T-cell (primary cell): ENCODE measurements at regions not wholly inside any gene's neighbourhood (a gene's known extent, or its start where the extent isn't known, plus 50 kb on each side); places are given as distances from the start of the nearest gene placed in this dataset.

ENCODE experiments used
- ATAC-seq, 4 experiments: fragments of 200-7000 bp in 3 of 4; fragments of 150-1000 bp in 1 of 4; cut with Tn5 transposase; replicated peaks in 1 of 4; 1 replicate in 3 of 4; 2 replicates in 1 of 4; pipeline ENCODE4 v1.10.0; 2021; ENCODE audit warnings: moderate library complexity in 3 of 4, mild to moderate bottlenecking in 2 of 4, moderate number of reproducible peaks in 1 of 4
- CTCF ChIA-PET, 2 donors: fragments of 300-600 bp; sonication (Branson Sonifier 250); formaldehyde crosslinking; loops; one replicate each; lab custom pipeline; 2022; ENCODE audit warnings: antibody characterized with exemption in 2 of 2; lab: Charles Lee
- POLR2A ChIA-PET, 2 donors: fragments of 300-600 bp; sonication (Branson Sonifier 250); formaldehyde crosslinking; loops; one replicate each; lab custom pipeline; 2022; ENCODE audit warnings: antibody characterized with exemption in 2 of 2; lab: Charles Lee
- DNase-seq, 35 experiments: peaks; one replicate each; pipeline versions ENCODE4 v3.0.0 to v3.0.0-alpha.2; 2013 to 2023
- H3K27ac ChIP-seq: one replicate; pipeline ENCODE4 v1.5.1; 2013; ENCODE audit warnings: low read length
- H3K27me3 ChIP-seq, 2 experiments: replicated peaks in 1 of 2; 1 replicate in 1 of 2; 2 replicates in 1 of 2; pipeline versions ENCODE4 v1.6.1 to v1.7.0; 2013; ENCODE audit warnings: low read length in 1 of 2, mixed read lengths in 1 of 2; ENCODE audit not compliant: control insufficient read depth in 2 of 2, insufficient read depth in 2 of 2; ENCODE audit errors: extremely low read depth in 1 of 2
- H3K36me3 ChIP-seq, 2 donors: 1 replicate in 1 of 2; 2 replicates in 1 of 2; pipeline versions ENCODE4 v1.6.1 to v1.7.0; 2013; ENCODE audit warnings: low read length in 1 of 2; ENCODE audit not compliant: control insufficient read depth in 2 of 2, insufficient read depth in 1 of 2; ENCODE audit errors: extremely low read depth in 1 of 2
- H3K4me1 ChIP-seq, 2 experiments: 1 replicate in 1 of 2; 2 replicates in 1 of 2; pipeline versions ENCODE4 v1.6.1 to v1.7.0; 2013; ENCODE audit warnings: low read length in 2 of 2, mixed read lengths in 1 of 2; ENCODE audit not compliant: insufficient read depth in 2 of 2, control insufficient read depth in 1 of 2; ENCODE audit errors: extremely low read depth in 1 of 2
- H3K4me3 ChIP-seq, 2 donors: 1 replicate in 1 of 2; 2 replicates in 1 of 2; pipeline versions ENCODE4 v1.5.1 to v1.7.0; 2013; ENCODE audit warnings: mild to moderate bottlenecking in 2 of 2, low read length in 1 of 2, moderate library complexity in 1 of 2; ENCODE audit not compliant: control insufficient read depth in 1 of 2; ENCODE audit errors: extremely low read depth in 1 of 2
- H3K9me3 ChIP-seq: 2 replicates; pipeline ENCODE4 v1.7.0; 2013
- H3K27ac Mint-ChIP-seq, 2 donors: one replicate each; pipeline ENCODE4 v1.8.0; 2020 to 2021; ENCODE audit warnings: mild to moderate bottlenecking in 2 of 2, mixed read lengths in 2 of 2
- H3K27me3 Mint-ChIP-seq, 2 donors: one replicate each; pipeline ENCODE4 v1.8.0; 2021 to 2022; ENCODE audit warnings: mixed read lengths in 2 of 2
- H3K36me3 Mint-ChIP-seq: one replicate; pipeline ENCODE4 v1.8.0; 2021; ENCODE audit warnings: mixed read lengths
- H3K4me1 Mint-ChIP-seq, 3 donors: one replicate each; pipeline ENCODE4 v1.8.0; 2020 to 2022; ENCODE audit warnings: mixed read lengths in 3 of 3, mild to moderate bottlenecking in 1 of 3
- H3K4me3 Mint-ChIP-seq, 3 donors: one replicate each; pipeline ENCODE4 v1.8.0; 2020 to 2022; ENCODE audit warnings: mild to moderate bottlenecking in 3 of 3, mixed read lengths in 3 of 3, moderate library complexity in 3 of 3
- H3K9me3 Mint-ChIP-seq, 3 donors: one replicate each; pipeline ENCODE4 v1.8.0; 2020 to 2022; ENCODE audit warnings: mixed read lengths in 3 of 3
- WGBS: methylation state at CpG from one replicate; pipeline ENCODE4 v1.1.5; 2013; ENCODE audit warnings: missing lambda C conversion rate; ENCODE audit not compliant: insufficient coverage; 5-methylcytosine and 5-hydroxymethylcytosine counted together

- Mint-ChIP-seq H3K27ac (no peak overlapping the region), H3K27me3 (peaks cover 4 to 7% of the 10 kb centered on the region in 2 donors), H3K9me3 (no peaks in the 10 kb centered on the region), H3K4me3 (no peak overlapping the region), H3K36me3 (no peaks in the 10 kb centered on the region), H3K4me1 (no peaks in the 10 kb centered on the region)
- H3K4me1 ChIP-seq: no peaks in the 10 kb centered on the region
- no peaks in the 10 kb centered on the region for H3K36me3 ChIP-seq
- H3K9me3 ChIP-seq: no peaks in the 10 kb centered on the region
- WGBS: 90% methylated on average over 2 of the region's 6 CpGs
- no peak overlapping the region for H3K27ac ChIP-seq
- no peak overlapping the region for H3K4me3 ChIP-seq
- ChIA-PET CTCF (no interaction called here), POLR2A (no interaction called here)
- no peaks in the 10 kb centered on the region for H3K27me3 ChIP-seq
- DNase-seq (no peak), ATAC-seq (no peak)
Observed at GRCh38 chr2:118565301-118565700, 282.1 kb downstream of the EN1 start.

GRCh38 chr2:118562144-118562543 lies 285.3 kb downstream of the EN1 start:
- POLR2A ChIA-PET: no interaction called here
- Histone ChIP-seq H3K27ac (no peak overlapping the region), H3K27me3 (no peaks in the 10 kb centered on the region), H3K4me3 (no peak overlapping the region), H3K36me3 (no peaks in the 10 kb centered on the region), H3K4me1 (no peaks in the 10 kb centered on the region), H3K9me3 (no peaks in the 10 kb centered on the region)
- Mint-ChIP-seq H3K36me3 (no peaks in the 10 kb centered on the region), H3K4me1 (no peaks in the 10 kb centered on the region), H3K9me3 (no peaks in the 10 kb centered on the region), H3K27me3 (peaks cover 8 to 11% of the 10 kb centered on the region in 2 donors), H3K27ac (no peak overlapping the region), H3K4me3 (no peak overlapping the region)
- WGBS: 83% methylated on average over 3 of the region's 5 CpGs
- ATAC-seq: no peak
- DNase-seq: no peak
- CTCF ChIA-PET: no interaction called here

- DNase-seq (no peak), ATAC-seq (no peak)
- Mint-ChIP-seq H3K9me3 (peaks cover 0 to 3% (median 3%) of the 10 kb centered on the region in 3 donors), H3K4me3 (no peak overlapping the region), H3K4me1 (no peaks in the 10 kb centered on the region), H3K27me3 (peaks cover 4 to 6% of the 10 kb centered on the region in 2 donors), H3K27ac (no peak overlapping the region), H3K36me3 (no peaks in the 10 kb centered on the region)
- Histone ChIP-seq H3K27me3 (no peaks in the 10 kb centered on the region), H3K36me3 (no peaks in the 10 kb centered on the region), H3K4me1 (no peaks in the 10 kb centered on the region), H3K4me3 (no peak overlapping the region), H3K9me3 (no peaks in the 10 kb centered on the region), H3K27ac (no peak overlapping the region)
- ChIA-PET POLR2A (no interaction called here), CTCF (no interaction called here)
- WGBS: no CpG with 5 or more reads among the region's 1 CpG
Observed at GRCh38 chr2:118558846-118559245, 288.6 kb downstream of the EN1 start.

- WGBS: 75% methylated on average over 2 of the region's 9 CpGs
- Mint-ChIP-seq H3K27ac (no peak overlapping the region), H3K4me1 (no peaks in the 10 kb centered on the region), H3K27me3 (peaks cover 4 to 6% of the 10 kb centered on the region in 2 donors), H3K36me3 (no peaks in the 10 kb centered on the region), H3K9me3 (peaks cover 3% of the 10 kb centered on the region in 3 donors), H3K4me3 (no peak overlapping the region)
- Histone ChIP-seq H3K4me1 (no peaks in the 10 kb centered on the region), H3K36me3 (no peaks in the 10 kb centered on the region), H3K4me3 (no peak overlapping the region), H3K27me3 (no peaks in the 10 kb centered on the region), H3K9me3 (no peaks in the 10 kb centered on the region), H3K27ac (no peak overlapping the region)
- DNase-seq (no peak), ATAC-seq (no peak)
- CTCF ChIA-PET: no interaction called here
- POLR2A ChIA-PET: no interaction called here
Observed at GRCh38 chr2:118557791-118558190, 289.7 kb downstream of the EN1 start.

- Mint-ChIP-seq H3K4me3 (no peak overlapping the region), H3K9me3 (peaks cover 3% of the 10 kb centered on the region in 3 donors), H3K27ac (no peak overlapping the region), H3K36me3 (no peaks in the 10 kb centered on the region), H3K27me3 (peaks cover 4 to 6% of the 10 kb centered on the region in 2 donors), H3K4me1 (no peaks in the 10 kb centered on the region)
- no peak overlapping the region for H3K4me3 ChIP-seq
- H3K27ac ChIP-seq: no peak overlapping the region
- no peaks in the 10 kb centered on the region for H3K36me3 ChIP-seq
- H3K4me1 ChIP-seq: no peaks in the 10 kb centered on the region
- DNase-seq: no peak
- no peaks in the 10 kb centered on the region for H3K27me3 ChIP-seq
- WGBS: 90% methylated on average over 5 of the region's 5 CpGs
- H3K9me3 ChIP-seq: no peaks in the 10 kb centered on the region
- CTCF ChIA-PET: no interaction called here
- ATAC-seq: no peak
- POLR2A ChIA-PET: no interaction called here
Observed at GRCh38 chr2:118557016-118557415, 290.4 kb downstream of the EN1 start.

- no peaks in the 10 kb centered on the region for H3K36me3 ChIP-seq
- H3K9me3 Mint-ChIP-seq: peaks cover 3% of the 10 kb centered on the region in 3 donors
- ATAC-seq: no peak
- H3K27me3 Mint-ChIP-seq: peaks cover 3 to 4% of the 10 kb centered on the region in 2 donors
- 100% methylated on average over 1 of the region's 4 CpGs for WGBS
- no peaks in the 10 kb centered on the region for H3K4me1 ChIP-seq
- no peak overlapping the region for H3K27ac Mint-ChIP-seq
- DNase-seq: no peak
- H3K27ac ChIP-seq: no peak overlapping the region
- no peaks in the 10 kb centered on the region for H3K36me3 Mint-ChIP-seq
- CTCF ChIA-PET: no interaction called here
- peaks cover 0 to 3% of the 10 kb centered on the region in 2 experiments for H3K27me3 ChIP-seq
- no peak overlapping the region for H3K4me3 Mint-ChIP-seq
- H3K9me3 ChIP-seq: no peaks in the 10 kb centered on the region
- H3K4me1 Mint-ChIP-seq: no peaks in the 10 kb centered on the region
- POLR2A ChIA-PET: no interaction called here
- no peak overlapping the region for H3K4me3 ChIP-seq
Observed at GRCh38 chr2:118554616-118555015, 292.8 kb downstream of the EN1 start.

GRCh38 chr2:118549503-118549902 lies 297.9 kb downstream of the EN1 start:
- no peak overlapping the region for H3K27ac Mint-ChIP-seq
- Histone ChIP-seq H3K4me1 (no peaks in the 10 kb centered on the region), H3K27me3 (peaks cover 0 to 3% of the 10 kb centered on the region in 2 experiments), H3K4me3 (no peak overlapping the region), H3K36me3 (no peaks in the 10 kb centered on the region), H3K9me3 (no peaks in the 10 kb centered on the region), H3K27ac (no peak overlapping the region)
- H3K36me3 Mint-ChIP-seq: no peaks in the 10 kb centered on the region
- no peak overlapping the region for H3K4me3 Mint-ChIP-seq
- CTCF ChIA-PET: no interaction called here
- no peaks in the 10 kb centered on the region for H3K4me1 Mint-ChIP-seq
- peaks cover 4 to 8% of the 10 kb centered on the region in 2 donors for H3K27me3 Mint-ChIP-seq
- DNase-seq (no peak), ATAC-seq (no peak)
- WGBS: no CpG with 5 or more reads among the region's 1 CpG
- peaks cover 0 to 3% (median 0%) of the 10 kb centered on the region in 3 donors for H3K9me3 Mint-ChIP-seq
- POLR2A ChIA-PET: no interaction called here
